Fibroblast of villous mesenchyme (primary cell): ENCODE measurements at regions not wholly inside any gene's neighbourhood (a gene's known extent, or its start where the extent isn't known, plus 50 kb on each side); places are given as distances from the start of the nearest gene placed in this dataset.
"Not testable (repeated sequence)": the region's sequence is repeated elsewhere in the genome, so short reads cannot be mapped to it uniquely, and the experiment has no call there.

Experiments used
- DNase-seq: peaks from one replicate; pipeline ENCODE4 v3.0.0-alpha.2; 2010; ENCODE audit warnings: low read depth
- H3K4me3 ChIP-seq: 2 replicates; pipeline ENCODE4 v1.5.1; 2011; ENCODE audit warnings: low read depth, mild to moderate bottlenecking, low read length
- CTCF ChIP-seq: IDR thresholded peaks from 2 replicates; pipeline ENCODE4 v1.5.1; 2012; ENCODE audit warnings: low read depth, mild to moderate bottlenecking, low read length; ENCODE audit not compliant: insufficient read depth

- no peak for TF ChIP-seq CTCF
- DNase-seq: no peak
- no peak overlapping the region for H3K4me3 ChIP-seq
These were observed 80.0 kb upstream of the FGF13 start for GRCh38 chrX:138791551-138791950.

DNA sequence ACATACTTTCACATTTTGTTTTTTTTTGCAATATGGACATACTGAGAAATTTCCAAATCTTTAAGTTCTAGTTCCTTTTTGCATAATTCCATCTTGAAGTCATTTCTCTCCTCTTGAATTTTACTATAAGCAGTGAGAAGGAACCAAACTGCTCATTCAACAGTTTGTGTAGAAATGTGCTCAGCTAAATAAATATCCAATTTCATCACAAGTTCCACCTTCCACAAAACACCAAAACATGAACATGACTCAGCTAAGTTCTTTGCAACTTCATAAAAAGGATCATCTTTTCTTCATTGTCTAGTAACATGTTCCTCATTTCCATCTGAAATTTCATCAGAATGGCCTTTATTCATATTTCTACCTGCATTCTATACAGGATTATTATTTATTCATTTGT, 77.3 kb upstream of the FGF13 start:
- TF ChIP-seq CTCF: no peak
- DNase-seq: no peak
- H3K4me3 ChIP-seq: no peak overlapping the region

GRCh38 chrX:138778576-138778909, 67.0 kb upstream of the FGF13 start:
- not testable (repeated sequence) for H3K4me3 ChIP-seq, DNase-seq

DNA sequence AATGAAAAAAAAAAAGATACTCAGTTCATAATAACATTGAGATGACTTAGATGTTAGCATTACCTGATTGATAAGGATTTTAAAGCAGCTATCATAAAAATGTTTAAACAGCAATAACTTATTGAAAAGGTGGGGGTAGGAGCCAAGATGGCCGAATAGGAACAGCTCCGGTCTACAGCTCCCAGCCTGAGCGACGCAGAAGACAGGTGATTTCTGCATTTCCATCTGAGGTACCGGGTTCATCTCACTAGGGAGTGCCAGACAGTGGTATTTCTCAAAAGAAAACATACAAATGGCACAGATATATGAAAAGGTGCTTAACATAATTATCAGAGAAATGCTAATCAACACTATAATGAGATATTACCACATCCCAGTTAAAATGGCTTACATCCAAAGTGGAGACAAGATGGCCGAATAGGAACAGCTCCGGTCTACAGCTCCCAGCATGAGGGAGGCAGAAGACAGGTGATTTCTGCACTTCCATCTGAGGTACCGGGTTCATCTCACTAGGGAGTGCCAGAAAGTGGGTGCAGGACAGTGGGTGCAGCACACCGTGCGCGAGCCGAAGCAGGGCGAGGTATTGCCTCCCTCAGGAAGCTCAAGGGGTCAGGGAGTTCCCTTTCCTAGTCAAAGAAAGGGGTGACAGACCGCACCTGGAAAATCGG, 66.5 kb upstream of the FGF13 start:
- H3K4me3 ChIP-seq, DNase-seq: not testable (repeated sequence)

DNA sequence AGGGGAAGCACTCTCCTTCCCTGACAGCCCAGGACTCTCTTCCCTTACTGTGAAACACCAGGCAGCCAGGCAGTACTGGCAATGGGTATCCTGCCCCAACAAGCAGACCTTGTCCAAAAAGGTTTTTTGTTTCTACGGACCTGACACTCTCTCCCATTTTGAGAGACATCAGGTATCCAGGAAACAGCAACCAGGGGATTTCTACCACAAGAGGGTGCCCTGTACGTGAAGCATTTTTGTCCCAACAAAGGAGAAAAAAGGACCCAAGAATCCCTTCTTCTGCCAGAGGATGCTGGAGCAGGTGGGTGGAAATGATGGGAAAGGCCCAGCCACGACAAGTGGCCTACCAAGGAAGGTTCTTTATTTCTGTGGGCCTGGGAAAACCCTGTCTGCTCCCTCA, 65.7 kb upstream of the FGF13 start:
- no peak for TF ChIP-seq CTCF
- no peak for DNase-seq
- no peak overlapping the region for H3K4me3 ChIP-seq

DNA sequence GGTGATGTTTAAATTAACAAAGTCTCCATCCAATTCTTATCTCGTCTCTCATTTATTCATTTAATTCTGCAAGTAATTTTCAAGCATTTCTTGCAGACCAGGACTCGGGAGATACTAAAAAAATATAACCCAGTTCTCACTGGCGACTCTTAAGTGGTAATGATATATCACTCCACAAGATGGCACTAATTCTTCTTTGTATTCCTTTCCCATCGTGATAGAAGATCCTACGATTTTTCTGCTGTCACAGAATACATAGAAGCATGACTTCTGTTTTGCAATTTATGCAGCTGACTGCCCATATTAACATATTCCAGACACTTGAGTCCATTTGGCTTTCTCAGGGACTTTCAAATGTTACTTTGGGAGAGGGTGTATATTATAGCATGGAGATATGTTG, 64.0 kb upstream of the FGF13 start:
- peak; percentile 24 for DNase-seq
- no peak overlapping the region for H3K4me3 ChIP-seq
- TF ChIP-seq CTCF: peak; percentile 35

- no peak for TF ChIP-seq CTCF
- H3K4me3 ChIP-seq: no peak overlapping the region
- DNase-seq: no peak
These were observed 59.5 kb upstream of the FGF13 start for GRCh38 chrX:138771047-138771446.

DNA sequence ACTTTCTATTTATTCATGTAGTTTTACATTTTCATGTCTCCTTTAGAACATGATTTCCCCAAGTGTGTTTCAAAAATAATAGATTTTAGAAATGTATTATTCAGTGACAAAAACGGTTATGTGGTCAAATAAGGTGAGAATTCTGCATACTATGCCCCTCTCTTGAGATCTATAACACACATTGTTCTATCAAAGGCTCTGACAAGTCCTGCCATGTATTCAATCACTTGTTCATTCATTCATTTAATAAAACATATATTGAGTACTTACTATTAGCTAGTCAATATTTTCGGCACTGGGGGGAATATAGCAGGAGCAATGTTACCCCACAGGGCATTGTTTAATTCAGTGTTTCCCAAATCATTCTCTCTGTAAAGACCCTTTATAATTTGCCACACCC, 58.4 kb upstream of the FGF13 start:
- DNase-seq: no peak
- H3K4me3 ChIP-seq: no peak overlapping the region
- no peak for TF ChIP-seq CTCF
